Fibroblast of gingiva (primary cell): ENCODE measurements at regions not wholly inside any gene's neighbourhood (a gene's known extent, or its start where the extent isn't known, plus 50 kb on each side); places are given as distances from the start of the nearest gene placed in this dataset.

Source experiments
- DNase-seq: peaks from one replicate; pipeline ENCODE4 v3.0.0-alpha.2; 2011; ENCODE audit warnings: low read depth

GRCh38 chr4:38230821-38231563 lies 270.8 kb downstream of the PTTG2 start:
- DNase-seq = no peak

- DNase-seq = no peak
These were observed 271.4 kb downstream of the PTTG2 start for GRCh38 chr4:38231626-38232025.

GRCh38 chr4:38232741-38233140 lies 272.5 kb downstream of the PTTG2 start:
- DNase-seq = no peak

- no peak for DNase-seq
These were observed 273.7 kb downstream of the PTTG2 start for GRCh38 chr4:38233727-38234480.

GRCh38 chr4:38235354-38235753 lies 275.2 kb downstream of the PTTG2 start:
- no peak for DNase-seq

GRCh38 chr4:38236003-38236402 lies 275.8 kb downstream of the PTTG2 start:
- no peak for DNase-seq

- DNase-seq = no peak
These were observed 276.3 kb downstream of the PTTG2 start for GRCh38 chr4:38236503-38236902.

GRCh38 chr4:38237139-38237538 lies 276.9 kb downstream of the PTTG2 start:
- peak; percentile 68 for DNase-seq

- no peak for DNase-seq
These were observed 281.3 kb downstream of the PTTG2 start for GRCh38 chr4:38241541-38241940.

- no peak for DNase-seq
These were observed 281.9 kb downstream of the PTTG2 start for GRCh38 chr4:38242101-38242500.

GRCh38 chr4:38242822-38243387 lies 282.7 kb downstream of the PTTG2 start:
- DNase-seq = no peak

- DNase-seq = no peak
These were observed 283.3 kb downstream of the PTTG2 start for GRCh38 chr4:38243388-38244053.

GRCh38 chr4:38254825-38255224 lies 294.6 kb downstream of the PTTG2 start:
- no peak for DNase-seq

- no peak for DNase-seq
These were observed 295.4 kb downstream of the PTTG2 start for GRCh38 chr4:38255572-38255971.

- DNase-seq = no peak
These were observed 306.4 kb downstream of the PTTG2 start for GRCh38 chr4:38266616-38267015.

GRCh38 chr4:38268108-38268820 lies 308.1 kb downstream of the PTTG2 start:
- no peak for DNase-seq

- DNase-seq = no peak
These were observed 308.6 kb downstream of the PTTG2 start for GRCh38 chr4:38268837-38269236.

- DNase-seq = no peak
These were observed 313.2 kb downstream of the PTTG2 start for GRCh38 chr4:38273407-38273806.

GRCh38 chr4:38275331-38276100 lies 315.3 kb downstream of the PTTG2 start:
- DNase-seq = no peak

GRCh38 chr4:38278255-38278654 lies 318.1 kb downstream of the PTTG2 start:
- no peak for DNase-seq

- DNase-seq = no peak
These were observed 318.9 kb downstream of the PTTG2 start for GRCh38 chr4:38279077-38279476.
